HEK293 (cell line): ENCODE measurements at regions not wholly inside any gene's neighbourhood (a gene's known extent, or its start where the extent isn't known, plus 50 kb on each side); places are given as distances from the start of the nearest gene placed in this dataset.

Experiments
- CTCF ChIA-PET: fragments of 350-600 bp; formaldehyde crosslinking; extraction: SDS; loops from one replicate; lab custom pipeline; 2021; ENCODE audit warnings: antibody characterized with exemption; lab: Yijun Ruan, JAX
- POLR2A ChIA-PET: fragments of 300-600 bp; formaldehyde crosslinking; extraction: SDS; loops from one replicate; lab custom pipeline; 2020; ENCODE audit warnings: antibody characterized with exemption, inconsistent platforms; lab: Yijun Ruan, JAX
- H3K27ac ChIP-seq: fragments of 200-500 bp; sonication (Bioruptor generic); 2 replicates; pipeline ENCODE4 v1.5.1; 2014; ENCODE audit warnings: low read depth, low read length, control low read depth, inconsistent platforms; ENCODE audit errors: extremely low read depth
- H3K36me3 ChIP-seq, 2 experiments: fragments of 200-500 bp in 1 of 2; sonication (Bioruptor generic) in 1 of 2; 1 replicate in 1 of 2; 2 replicates in 1 of 2; pipeline ENCODE4 v1.5.1; 2014 to 2017; ENCODE audit warnings: inconsistent platforms in 2 of 2, low read length in 2 of 2; ENCODE audit not compliant: control insufficient read depth in 2 of 2, insufficient read depth in 1 of 2
- H3K4me1 ChIP-seq: fragments of 200-500 bp; sonication (Bioruptor generic); 2 replicates; pipeline ENCODE4 v1.5.1; 2014; ENCODE audit warnings: mild to moderate bottlenecking, low read length, inconsistent platforms; ENCODE audit not compliant: control insufficient read depth, insufficient read depth
- H3K4me3 ChIP-seq: 2 replicates; pipeline ENCODE4 v1.5.1; 2011; ENCODE audit warnings: low read depth, mild to moderate bottlenecking, control low read depth, low read length, moderate library complexity
- H3K9me3 ChIP-seq: fragments of 200-500 bp; sonication (Bioruptor generic); 2 replicates; pipeline ENCODE4 v1.5.1; 2014; ENCODE audit warnings: low read depth, low read length, inconsistent platforms; ENCODE audit not compliant: control insufficient read depth, insufficient read depth
- BCL6B ChIP-seq: fragments of 450-650 bp; formaldehyde crosslinking; IDR thresholded peaks from 2 replicates; pipeline ENCODE4 v1.5.1; 2017; ENCODE audit warnings: missing biosample characterization, missing genetic modification characterization
- GLIS1 ChIP-seq: fragments of 450-650 bp; formaldehyde crosslinking; IDR thresholded peaks from 2 replicates; pipeline ENCODE4 v1.5.1; 2016; ENCODE audit warnings: missing biosample characterization, missing genetic modification characterization
- GLIS2 ChIP-seq: fragments of 450-650 bp; formaldehyde crosslinking; IDR thresholded peaks from 2 replicates; pipeline ENCODE4 v1.5.1; 2016; ENCODE audit warnings: missing biosample characterization, missing genetic modification characterization
- HOXA7 ChIP-seq: sonication (generic); formaldehyde crosslinking; IDR thresholded peaks from 2 replicates; pipeline ENCODE4 v1.8.1; 2022; ENCODE audit warnings: missing genetic modification reagents, borderline replicate concordance
- HOXC10 ChIP-seq: sonication (generic); formaldehyde crosslinking; IDR thresholded peaks from 2 replicates; pipeline ENCODE4 v1.8.1; 2023; ENCODE audit warnings: mild to moderate bottlenecking, missing genetic modification reagents
- KLF8 ChIP-seq: fragments of 450-650 bp; formaldehyde crosslinking; IDR thresholded peaks from 2 replicates; pipeline ENCODE4 v1.5.1; 2016; ENCODE audit warnings: missing biosample characterization, missing genetic modification characterization
- OSR2 ChIP-seq: fragments of 450-650 bp; formaldehyde crosslinking; IDR thresholded peaks from 2 replicates; pipeline ENCODE4 v1.5.1; 2016; ENCODE audit warnings: missing biosample characterization, missing genetic modification characterization
- PRDM1 ChIP-seq: fragments of 450-650 bp; formaldehyde crosslinking; IDR thresholded peaks from 2 replicates; pipeline ENCODE4; 2016; ENCODE audit warnings: missing biosample characterization, missing genetic modification characterization
- REPIN1 ChIP-seq: fragments of 450-650 bp; formaldehyde crosslinking; IDR thresholded peaks from 2 replicates; pipeline ENCODE4 v1.5.1; 2017; ENCODE audit warnings: missing biosample characterization, missing genetic modification characterization, low read depth
- REST ChIP-seq: fragments of 450-650 bp; formaldehyde crosslinking; IDR thresholded peaks from 2 replicates; pipeline ENCODE4 v1.5.1; 2016; ENCODE audit warnings: missing biosample characterization, missing genetic modification characterization
- SALL2 ChIP-seq: fragments of 450-650 bp; formaldehyde crosslinking; IDR thresholded peaks from 2 replicates; pipeline ENCODE4 v1.5.0; 2017; ENCODE audit warnings: missing biosample characterization, mild to moderate bottlenecking, missing genetic modification characterization, borderline replicate concordance
- SP7 ChIP-seq: fragments of 450-650 bp; formaldehyde crosslinking; IDR thresholded peaks from 2 replicates; pipeline ENCODE4 v1.5.1; 2016; ENCODE audit warnings: missing biosample characterization, missing genetic modification characterization
- TCF7L2 ChIP-seq: IDR thresholded peaks from 2 replicates; pipeline ENCODE4 v1.6.1; 2011; ENCODE audit warnings: low read depth, mild to moderate bottlenecking, inconsistent platforms, low read length, moderate library complexity, borderline replicate concordance
- ZBTB1 ChIP-seq: fragments of 450-650 bp; formaldehyde crosslinking; IDR thresholded peaks from 2 replicates; pipeline ENCODE4 v1.5.1; 2016; ENCODE audit warnings: missing biosample characterization, missing genetic modification characterization
- ZBTB10 ChIP-seq: fragments of 450-650 bp; formaldehyde crosslinking; IDR thresholded peaks from 2 replicates; pipeline ENCODE4 v1.5.1; 2016; ENCODE audit warnings: missing biosample characterization, missing genetic modification characterization
- ZBTB7A ChIP-seq: fragments of 450-650 bp; formaldehyde crosslinking; IDR thresholded peaks from 2 replicates; pipeline ENCODE4 v1.5.1; 2016; ENCODE audit warnings: low read depth, missing biosample characterization, missing genetic modification characterization
- ZNF114 ChIP-seq: fragments of 450-650 bp; formaldehyde crosslinking; IDR thresholded peaks from 2 replicates; pipeline ENCODE4 v1.5.0; 2017; ENCODE audit warnings: missing biosample characterization, missing genetic modification characterization
- ZNF19 ChIP-seq: fragments of 450-650 bp; formaldehyde crosslinking; IDR thresholded peaks from 2 replicates; pipeline ENCODE4; 2016; ENCODE audit warnings: missing biosample characterization, missing genetic modification characterization, low read depth
- ZNF274 ChIP-seq, 2 experiments: fragments of 200-500 bp in 1 of 2; fragments of 450-650 bp in 1 of 2; sonication (Bioruptor generic) in 1 of 2; formaldehyde crosslinking in 1 of 2; IDR thresholded peaks; 2 replicates each; pipeline versions ENCODE4 v1.5.1 to v1.6.1; 2014 to 2016; ENCODE audit warnings: borderline replicate concordance in 1 of 2, inconsistent platforms in 1 of 2, low read length in 1 of 2, missing biosample characterization in 1 of 2, missing genetic modification characterization in 1 of 2
- ZNF354C ChIP-seq: fragments of 450-650 bp; formaldehyde crosslinking; IDR thresholded peaks from 2 replicates; pipeline ENCODE4 v1.5.1; 2016; ENCODE audit warnings: missing biosample characterization, missing genetic modification characterization, low read depth, borderline replicate concordance
- ZNF362 ChIP-seq: fragments of 450-650 bp; formaldehyde crosslinking; IDR thresholded peaks from 2 replicates; pipeline ENCODE4 v1.5.1; 2016; ENCODE audit warnings: missing biosample characterization, missing genetic modification characterization
- ZNF37A ChIP-seq: fragments of 450-650 bp; IDR thresholded peaks from 2 replicates; pipeline ENCODE4 v1.5.1; 2018; ENCODE audit warnings: missing biosample characterization, missing genetic modification characterization
- ZNF423 ChIP-seq: fragments of 450-650 bp; formaldehyde crosslinking; IDR thresholded peaks from 2 replicates; pipeline ENCODE4 v1.5.1; 2016; ENCODE audit warnings: missing biosample characterization, missing genetic modification characterization
- ZNF585B ChIP-seq: fragments of 450-650 bp; formaldehyde crosslinking; IDR thresholded peaks from 2 replicates; pipeline ENCODE4 v1.5.1; 2016; ENCODE audit warnings: missing biosample characterization, missing genetic modification characterization
- ZNF596 ChIP-seq: fragments of 450-650 bp; IDR thresholded peaks from 2 replicates; pipeline ENCODE4 v1.5.0; 2018; ENCODE audit warnings: missing biosample characterization, mild to moderate bottlenecking, missing genetic modification characterization, moderate library complexity
- ZNF701 ChIP-seq: fragments of 450-650 bp; formaldehyde crosslinking; IDR thresholded peaks from 2 replicates; pipeline ENCODE4 v1.5.1; 2016; ENCODE audit warnings: missing biosample characterization, missing genetic modification characterization
- ZNF76 ChIP-seq: fragments of 450-650 bp; formaldehyde crosslinking; IDR thresholded peaks from 2 replicates; pipeline ENCODE4; 2016; ENCODE audit warnings: low read depth, missing biosample characterization, missing genetic modification characterization, borderline replicate concordance
- ZSCAN23 ChIP-seq: fragments of 450-650 bp; formaldehyde crosslinking; IDR thresholded peaks from 2 replicates; pipeline ENCODE4 v1.5.1; 2016; ENCODE audit warnings: missing biosample characterization, missing genetic modification characterization
- ZXDB ChIP-seq: fragments of 450-650 bp; formaldehyde crosslinking; IDR thresholded peaks from 2 replicates; pipeline ENCODE4 v1.5.1; 2016; ENCODE audit warnings: missing biosample characterization, missing genetic modification characterization

- H3K4me3 ChIP-seq, result no peak overlapping the region
- ChIA-PET CTCF (interaction anchor here (0.8 to 1.3 kb wide), 3 partner anchors 12 to 62 kb away, joined by 4 to 6 read pairs (median 5); no protein-coding TSS in a partner anchor), POLR2A (no interaction called here)
- no peaks in the 10 kb centered on the region for H3K36me3 ChIP-seq
- no peak overlapping the region for H3K27ac ChIP-seq
- H3K9me3 ChIP-seq, result no peaks in the 10 kb centered on the region
- no peaks in the 10 kb centered on the region for H3K4me1 ChIP-seq
- TF ChIP-seq ZNF114 (no peak), HOXA7 (CRISPR knock-in tag) (no peak), ZXDB (no peak), ZNF596 (tag by site-specific recombination) (no peak), PRDM1 (no peak), ZNF585B (tag by site-specific recombination) (no peak), ZNF274 (IDR thresholded peaks at IDR 0.05; ENCODE audit: low read length) (no peak), ZNF274 (tag by site-specific recombination; IDR thresholded peaks at IDR 0.05; ENCODE audit: borderline replicate concordance) (no peak), ZNF362 (tag by site-specific recombination) (no peak), ZNF701 (tag by site-specific recombination) (no peak), REPIN1 (tag by site-specific recombination) (no peak), HOXC10 (CRISPR knock-in tag) (no peak), ZNF423 (tag by site-specific recombination) (no peak), ZNF37A (tag by site-specific recombination) (no peak), ZBTB1 (tag by site-specific recombination) (no peak), BCL6B (tag by site-specific recombination) (no peak), ZNF19 (tag by site-specific recombination) (no peak), ZNF76 (tag by site-specific recombination) (no peak), GLIS2 (tag by site-specific recombination) (no peak), SALL2 (tag by site-specific recombination) (no peak)
Measured at GRCh38 chr14:56515739-56516138, 63.9 kb upstream of the TMEM260 start.

- no peak for TF ChIP-seq ZBTB10 (tag by site-specific recombination)
- TF ChIP-seq GLIS2 (tag by site-specific recombination), result no peak
- TF ChIP-seq ZBTB7A (tag by site-specific recombination), result no peak
- no peak for TF ChIP-seq SP7 (tag by site-specific recombination)
- no peak for TF ChIP-seq GLIS1 (tag by site-specific recombination)
- no peak for TF ChIP-seq OSR2 (tag by site-specific recombination)
- TF ChIP-seq TCF7L2, result no peak
- no peak for TF ChIP-seq ZNF354C (tag by site-specific recombination)
- TF ChIP-seq ZSCAN23 (tag by site-specific recombination), result no peak
- no peak for TF ChIP-seq REST (tag by site-specific recombination)
- TF ChIP-seq KLF8, result no peak
- Histone ChIP-seq H3K36me3 (no peaks in the 10 kb centered on the region), H3K4me3 (no peak overlapping the region), H3K27ac (no peak overlapping the region), H3K4me1 (no peaks in the 10 kb centered on the region), H3K9me3 (no peaks in the 10 kb centered on the region)
- CTCF ChIA-PET, result no interaction called here
- POLR2A ChIA-PET, result no interaction called here
Measured at GRCh38 chr14:56522403-56522802, 57.2 kb upstream of the TMEM260 start.
